Liver (tissue), 8 donors: ENCODE measurements at regions not wholly inside any gene's neighbourhood (a gene's known extent, or its start where the extent isn't known, plus 50 kb on each side); places are given as distances from the start of the nearest gene placed in this dataset.

Source experiments
- DNase-seq: peaks from one replicate; pipeline ENCODE4 v3.0.0-alpha.2; 2017; ENCODE audit warnings: low spot score
- H3K27ac ChIP-seq, 2 donors: one replicate each; pipeline ENCODE4 v1.7.0; 2013; ENCODE audit warnings: inconsistent platforms in 2 of 2, low read length in 2 of 2, control low read depth in 1 of 2, low read depth in 1 of 2, mild to moderate bottlenecking in 1 of 2
- H3K27me3 ChIP-seq, 4 donors: one replicate each; pipeline versions ENCODE4 v1.6.1 to v1.7.0; 2013; ENCODE audit warnings: low read length in 3 of 4, inconsistent platforms in 1 of 4, mild to moderate bottlenecking in 1 of 4, moderate library complexity in 1 of 4; ENCODE audit not compliant: control insufficient read depth in 4 of 4, insufficient read depth in 4 of 4
- H3K36me3 ChIP-seq, 4 donors: one replicate each; pipeline versions ENCODE4 v1.6.1 to v1.7.0; 2013; ENCODE audit warnings: low read length in 3 of 4, mild to moderate bottlenecking in 3 of 4, low read depth in 1 of 4, moderate library complexity in 1 of 4; ENCODE audit not compliant: control insufficient read depth in 4 of 4, insufficient read depth in 3 of 4
- H3K4me1 ChIP-seq, 4 donors: one replicate each; pipeline versions ENCODE4 v1.6.1 to v1.7.0; 2013; ENCODE audit warnings: low read length in 3 of 4, mild to moderate bottlenecking in 3 of 4, moderate library complexity in 1 of 4; ENCODE audit not compliant: control insufficient read depth in 4 of 4, insufficient read depth in 4 of 4
- H3K4me3 ChIP-seq, 3 donors: one replicate each; pipeline versions ENCODE4 v1.6.1 to v1.7.0; 2013; ENCODE audit warnings: low read length in 3 of 3, control low read depth in 1 of 3, low read depth in 1 of 3, mild to moderate bottlenecking in 1 of 3
- H3K9ac ChIP-seq, 2 donors: one replicate each; pipeline ENCODE4 v1.7.0; 2013; ENCODE audit warnings: low read length in 2 of 2, mild to moderate bottlenecking in 2 of 2, moderate library complexity in 2 of 2, control low read depth in 1 of 2, low read depth in 1 of 2
- H3K9me3 ChIP-seq, 4 donors: one replicate each; pipeline versions ENCODE4 v1.6.1 to v1.7.0; 2013; ENCODE audit warnings: low read length in 3 of 4; ENCODE audit not compliant: control insufficient read depth in 4 of 4
- ATF3 ChIP-seq: IDR thresholded peaks from 2 replicates; pipeline ENCODE4 v1.6.1; 2016; ENCODE audit warnings: antibody characterized with exemption
- CTCF ChIP-seq: fragments of 150-350 bp; IDR thresholded peaks from 2 replicates; pipeline ENCODE4 v1.5.1; 2017; ENCODE audit warnings: improper control_type of control experiment, low read depth, low read length; ENCODE audit not compliant: missing input control
- EGR1 ChIP-seq, 2 donors: IDR thresholded peaks; 2 replicates each; pipeline ENCODE4 v1.6.1; 2016 to 2018; ENCODE audit warnings: antibody characterized with exemption in 2 of 2, low read depth in 2 of 2
- FOXA1 ChIP-seq: IDR thresholded peaks from 2 replicates; pipeline ENCODE4 v1.6.1; 2016; ENCODE audit warnings: antibody characterized with exemption
- GABPA ChIP-seq, 2 donors: IDR thresholded peaks in 1 of 2; conservative IDR thresholded peaks in 1 of 2; 2 replicates each; pipeline ENCODE4 v1.6.1; 2016; ENCODE audit warnings: antibody characterized with exemption in 2 of 2, mild to moderate bottlenecking in 1 of 2, moderate library complexity in 1 of 2
- HNF4A ChIP-seq, 2 donors: conservative IDR thresholded peaks; 2 replicates each; pipeline ENCODE4 v1.6.1; 2016; ENCODE audit warnings: antibody characterized with exemption in 2 of 2, mild to moderate bottlenecking in 2 of 2
- HNF4G ChIP-seq: IDR thresholded peaks from 2 replicates; pipeline ENCODE4 v1.6.1; 2016; ENCODE audit warnings: antibody characterized with exemption
- JUND ChIP-seq, 2 donors: IDR thresholded peaks; 2 replicates each; pipeline ENCODE4 v1.6.1; 2016; ENCODE audit warnings: antibody characterized with exemption in 2 of 2
- MAX ChIP-seq: IDR thresholded peaks from 2 replicates; pipeline ENCODE4 v1.6.1; 2016; ENCODE audit warnings: antibody characterized with exemption
- NR2F2 ChIP-seq: IDR thresholded peaks from 2 replicates; pipeline ENCODE4 v1.6.1; 2016; ENCODE audit warnings: antibody characterized with exemption
- RAD21 ChIP-seq, 2 donors: IDR thresholded peaks; 2 replicates each; pipeline ENCODE4 v1.6.1; 2016; ENCODE audit warnings: antibody characterized with exemption in 2 of 2, mild to moderate bottlenecking in 2 of 2
- REST ChIP-seq: IDR thresholded peaks from 2 replicates; pipeline ENCODE4 v1.6.1; 2016; ENCODE audit warnings: antibody characterized with exemption, mild to moderate bottlenecking
- RXRA ChIP-seq, 2 donors: IDR thresholded peaks; 2 replicates each; pipeline ENCODE4 v1.6.1; 2017 to 2018; ENCODE audit warnings: antibody characterized with exemption in 2 of 2, mild to moderate bottlenecking in 1 of 2
- SP1 ChIP-seq: IDR thresholded peaks from 2 replicates; pipeline ENCODE4 v1.6.1; 2018; ENCODE audit warnings: antibody characterized with exemption, mild to moderate bottlenecking
- TAF1 ChIP-seq: conservative IDR thresholded peaks from 2 replicates; pipeline ENCODE4 v1.6.1; 2016; ENCODE audit warnings: antibody characterized with exemption, mild to moderate bottlenecking
- ZBTB33 ChIP-seq: IDR thresholded peaks from 2 replicates; pipeline ENCODE4 v1.6.1; 2016; ENCODE audit warnings: antibody characterized with exemption
- WGBS: extraction: QIAGEN DNeasy Blood & Tissue Kit; methylation state at CpG from one replicate; pipeline ENCODE4 v1.1.7; 2013; 5-methylcytosine and 5-hydroxymethylcytosine counted together
- donor health status: healthy.
- donor health status: healthy.
- donor health status: healthy.
- donor health status: healthy.
- donor health status: healthy.

DNA sequence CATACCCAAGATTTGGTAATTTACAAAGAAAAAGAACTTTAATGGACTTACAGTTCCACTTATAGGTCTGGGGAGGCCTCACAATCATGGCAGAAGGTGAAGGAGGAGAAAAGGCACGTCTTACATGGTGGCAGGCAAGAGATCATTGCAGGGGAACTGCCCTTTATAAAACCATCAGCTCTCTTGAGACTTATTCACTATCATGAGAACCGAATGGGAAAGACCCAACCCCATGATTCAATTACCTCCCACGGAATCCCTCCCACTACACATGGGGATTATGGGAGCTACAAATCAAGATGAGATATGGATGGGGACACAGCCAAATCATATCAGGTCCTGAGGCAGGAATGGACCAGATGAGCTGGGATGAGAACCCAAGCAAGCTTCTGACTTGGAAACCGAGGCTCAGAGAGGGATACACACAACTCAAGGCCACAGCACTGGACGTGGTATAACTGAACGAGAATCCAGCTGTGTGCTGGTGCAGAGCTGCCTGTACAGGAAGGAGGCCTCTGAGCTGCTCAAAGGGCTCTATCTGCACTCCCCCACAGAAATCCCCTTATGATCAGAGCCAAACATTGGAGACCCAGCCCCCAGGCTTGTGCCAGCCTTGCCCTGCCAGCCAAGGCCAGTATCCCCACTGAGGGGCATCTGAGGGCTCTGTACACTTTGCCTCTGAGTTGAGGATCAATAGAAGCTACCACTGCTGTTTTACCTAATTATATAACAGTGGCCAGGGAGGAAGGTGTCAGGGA, 137.8 kb downstream of the CEBPB start:
- no peaks in the 10 kb centered on the region for H3K36me3 ChIP-seq
- 94% methylated on average over 6 of the region's 6 CpGs for WGBS
- no peaks in the 10 kb centered on the region for H3K27me3 ChIP-seq
- no peak overlapping the region for H3K27ac ChIP-seq
- H3K4me1 ChIP-seq = peaks cover 8 to 16% (median 12%) of the 10 kb centered on the region in 4 donors
- DNase-seq = no peak
- H3K9ac ChIP-seq = no peak overlapping the region
- no peak overlapping the region for H3K4me3 ChIP-seq
- TF ChIP-seq EGR1 (IDR thresholded peaks at IDR 0.05; ENCODE audit: low read depth in 2 of 2) (no peak), ATF3 (no peak), NR2F2 (no peak), JUND (IDR thresholded peaks at IDR 0.05) (no peak), HNF4G (no peak), SP1 (no peak), ZBTB33 (no peak), RXRA (IDR thresholded peaks at IDR 0.05) (no peak), TAF1 (no peak), GABPA (IDR thresholded peaks at IDR 0.05 in 1 of 2, conservative IDR thresholded peaks at IDR 0.05 in 1 of 2) (no peak), CTCF (no peak), FOXA1 (no peak), RAD21 (IDR thresholded peaks at IDR 0.05) (no peak), MAX (no peak), HNF4A (conservative IDR thresholded peaks at IDR 0.05) (no peak)
- H3K9me3 ChIP-seq = no peaks in the 10 kb centered on the region

DNA sequence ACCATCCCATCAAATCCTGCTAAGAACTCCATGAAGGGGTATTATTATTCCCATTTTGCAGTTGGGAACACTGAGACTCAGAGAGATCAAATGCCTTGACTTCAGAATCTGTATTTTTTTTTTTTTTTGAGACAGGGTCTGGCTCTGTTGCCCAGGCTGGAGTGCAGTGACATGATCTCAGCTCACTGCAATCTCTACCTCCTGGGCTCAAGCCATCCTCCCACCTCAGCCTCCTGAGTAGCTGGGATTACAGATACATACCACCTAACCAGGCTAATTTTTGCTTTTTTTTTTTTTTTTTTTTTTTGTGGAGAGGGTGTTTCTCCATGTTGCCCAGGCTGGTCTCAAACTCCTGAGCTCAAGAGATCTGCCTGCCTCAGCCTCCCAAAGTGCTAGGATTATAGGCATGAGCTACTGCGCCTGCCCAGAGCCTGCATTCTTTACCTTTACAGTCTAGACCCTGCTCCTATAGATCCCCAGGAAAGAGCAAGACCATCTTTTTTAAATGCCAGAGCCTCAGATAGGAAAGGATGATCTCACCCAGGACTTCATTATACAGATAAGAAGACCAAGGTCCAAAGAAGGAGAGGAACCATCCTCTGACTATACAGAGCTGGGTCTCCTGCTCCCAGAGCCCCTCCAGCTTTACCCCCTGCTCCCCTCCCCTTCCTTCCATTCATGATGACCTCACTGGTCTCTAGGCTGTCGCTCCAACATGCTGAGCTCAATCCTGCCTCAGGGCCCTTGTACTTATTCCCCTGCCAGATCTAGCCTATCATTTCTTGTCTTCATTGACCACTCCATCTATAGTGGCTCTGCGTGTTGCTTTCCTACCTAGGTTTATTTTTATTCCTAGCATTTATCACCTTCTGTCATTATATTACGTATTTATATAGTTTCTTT, 138.6 kb downstream of the CEBPB start:
- 97% methylated on average over 4 of the region's 4 CpGs for WGBS
- Histone ChIP-seq H3K4me1 (peaks cover 8 to 16% (median 12%) of the 10 kb centered on the region in 4 donors), H3K36me3 (no peaks in the 10 kb centered on the region), H3K27me3 (no peaks in the 10 kb centered on the region), H3K4me3 (no peak overlapping the region), H3K9me3 (no peaks in the 10 kb centered on the region), H3K9ac (no peak overlapping the region), H3K27ac (no peak overlapping the region)
- no peak for DNase-seq
- TF ChIP-seq CTCF (no peak), GABPA (IDR thresholded peaks at IDR 0.05 in 1 of 2, conservative IDR thresholded peaks at IDR 0.05 in 1 of 2) (no peak), HNF4G (no peak), MAX (no peak), REST (no peak), HNF4A (conservative IDR thresholded peaks at IDR 0.05) (no peak), ZBTB33 (no peak), FOXA1 (no peak), RXRA (IDR thresholded peaks at IDR 0.05) (no peak)
